ENCODE measurements at regions not wholly inside any gene's neighbourhood (a gene's known extent, or its start where the extent isn't known, plus 50 kb on each side); places are given as distances from the start of the nearest gene placed in this dataset.

DNA sequence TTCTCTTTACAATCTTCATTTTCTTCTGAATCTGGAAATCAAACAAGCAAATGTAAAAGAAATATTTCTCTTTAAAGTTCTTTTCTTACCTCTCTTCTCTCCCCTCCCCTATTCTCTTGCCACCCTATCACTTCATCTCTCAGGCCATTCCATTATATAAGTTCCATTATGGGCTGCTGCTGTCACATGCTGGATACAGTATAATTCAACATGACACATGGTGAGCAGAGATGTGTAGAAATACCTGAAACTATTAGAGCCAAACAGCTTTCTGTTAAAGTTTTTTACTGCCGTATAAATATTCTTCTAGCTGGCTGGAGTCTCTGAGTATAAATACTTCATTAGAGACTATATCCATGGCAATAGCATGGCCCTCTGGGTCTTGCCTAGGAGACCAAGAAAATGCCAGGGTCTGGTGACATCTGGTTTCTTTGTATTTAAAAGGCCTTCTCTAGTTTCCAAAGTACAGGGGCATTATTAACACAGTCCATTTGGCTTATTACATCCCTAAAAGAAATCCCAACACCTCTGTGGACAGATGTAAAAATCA is 139.6 kb downstream of the TFAP2B start:
- ChIA-PET CTCF (no interaction called here), POLR2A (ENCODE audit: low non-redundant PET) (no interaction called here)
- BruUV-seq (replicated peaks): no TSS peak
- intact Hi-C loops (cut with micrococcal nuclease; ENCODE audit: unreplicated experiment): no loop called here
- no peaks in the 10 kb centered on the region for H3K27me3 ChIP-seq (replicated peaks; ENCODE audit: insufficient read depth, low read depth, low read length, poor library complexity)
- peaks cover 15% of the 10 kb centered on the region for H3K4me1 ChIP-seq (ENCODE audit: insufficient read depth, low read length, poor library complexity, severe bottlenecking)
- no peak for TF ChIP-seq EZH2 (IDR thresholded peaks at IDR 0.05; ENCODE audit: borderline replicate concordance, low read depth, low read length, poor library complexity, severe bottlenecking)
- TF ChIP-seq, protein P1, sequence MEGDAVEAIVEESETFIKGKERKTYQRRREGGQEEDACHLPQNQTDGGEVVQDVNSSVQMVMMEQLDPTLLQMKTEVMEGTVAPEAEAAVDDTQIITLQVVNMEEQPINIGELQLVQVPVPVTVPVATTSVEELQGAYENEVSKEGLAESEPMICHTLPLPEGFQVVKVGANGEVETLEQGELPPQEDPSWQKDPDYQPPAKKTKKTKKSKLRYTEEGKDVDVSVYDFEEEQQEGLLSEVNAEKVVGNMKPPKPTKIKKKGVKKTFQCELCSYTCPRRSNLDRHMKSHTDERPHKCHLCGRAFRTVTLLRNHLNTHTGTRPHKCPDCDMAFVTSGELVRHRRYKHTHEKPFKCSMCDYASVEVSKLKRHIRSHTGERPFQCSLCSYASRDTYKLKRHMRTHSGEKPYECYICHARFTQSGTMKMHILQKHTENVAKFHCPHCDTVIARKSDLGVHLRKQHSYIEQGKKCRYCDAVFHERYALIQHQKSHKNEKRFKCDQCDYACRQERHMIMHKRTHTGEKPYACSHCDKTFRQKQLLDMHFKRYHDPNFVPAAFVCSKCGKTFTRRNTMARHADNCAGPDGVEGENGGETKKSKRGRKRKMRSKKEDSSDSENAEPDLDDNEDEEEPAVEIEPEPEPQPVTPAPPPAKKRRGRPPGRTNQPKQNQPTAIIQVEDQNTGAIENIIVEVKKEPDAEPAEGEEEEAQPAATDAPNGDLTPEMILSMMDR (conservative IDR thresholded peaks at IDR 0.05; ENCODE audit: low read depth, low read length): no peak
- H3K36me3 ChIP-seq (ENCODE audit: insufficient read depth, low read length, poor library complexity, severe bottlenecking): no peaks in the 10 kb centered on the region
- no peaks in the 10 kb centered on the region for H3K9me3 ChIP-seq (ENCODE audit: low read depth, low read length, poor library complexity, severe bottlenecking)
- no peak overlapping the region for H3K4me3 ChIP-seq (ENCODE audit: low read depth, low read length, poor library complexity, severe bottlenecking)
- DNase-seq (ENCODE audit: low spot score): no peak
- H3K27ac ChIP-seq (ENCODE audit: low read depth, low read length, poor library complexity, severe bottlenecking): no peak overlapping the region

DNA sequence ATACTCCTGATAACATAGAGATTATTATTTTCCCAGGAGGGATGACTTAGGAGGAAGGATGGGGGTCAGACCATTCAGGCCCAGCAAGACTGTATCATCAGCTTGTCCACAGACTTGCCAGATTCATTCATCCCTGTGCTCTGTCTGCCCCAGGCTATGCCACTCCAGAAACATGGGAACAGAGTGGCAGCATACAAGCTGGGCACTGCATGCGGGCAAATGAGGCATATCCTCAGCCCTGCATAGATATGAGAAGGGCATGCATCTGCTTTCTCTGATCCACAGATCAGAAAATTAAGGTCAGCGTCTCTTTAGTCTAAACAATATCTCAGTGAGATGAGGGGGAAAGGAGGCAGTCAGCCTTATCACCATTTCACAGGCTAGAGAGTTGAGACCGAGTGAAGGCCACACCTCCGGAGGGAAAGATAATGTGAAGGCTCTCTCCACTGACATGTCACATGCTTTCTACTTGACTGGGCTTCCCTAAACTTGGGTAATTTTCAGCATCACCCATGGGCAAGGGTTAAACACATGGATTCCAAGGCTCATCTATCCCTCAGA is 140.5 kb downstream of the TFAP2B start:
- Histone ChIP-seq H3K36me3 (ENCODE audit: insufficient read depth, low read length, poor library complexity, severe bottlenecking) (no peaks in the 10 kb centered on the region), H3K27me3 (replicated peaks; ENCODE audit: insufficient read depth, low read depth, low read length, poor library complexity) (no peaks in the 10 kb centered on the region), H3K27ac (ENCODE audit: low read depth, low read length, poor library complexity, severe bottlenecking) (no peak overlapping the region), H3K4me1 (ENCODE audit: insufficient read depth, low read length, poor library complexity, severe bottlenecking) (peaks cover 6% of the 10 kb centered on the region), H3K9me3 (ENCODE audit: low read depth, low read length, poor library complexity, severe bottlenecking) (no peaks in the 10 kb centered on the region), H3K4me3 (ENCODE audit: low read depth, low read length, poor library complexity, severe bottlenecking) (no peak overlapping the region)
- TF ChIP-seq, protein P1 (conservative IDR thresholded peaks at IDR 0.05; ENCODE audit: low read depth, low read length): no peak
- TF ChIP-seq EZH2 (IDR thresholded peaks at IDR 0.05; ENCODE audit: borderline replicate concordance, low read depth, low read length, poor library complexity, severe bottlenecking): no peak
- no TSS peak for BruUV-seq (replicated peaks)
- intact Hi-C loops (cut with micrococcal nuclease; ENCODE audit: unreplicated experiment): no loop called here
- no peak for DNase-seq (ENCODE audit: low spot score)
- CTCF ChIA-PET: no interaction called here
- POLR2A ChIA-PET (ENCODE audit: low non-redundant PET): no interaction called here

DNA sequence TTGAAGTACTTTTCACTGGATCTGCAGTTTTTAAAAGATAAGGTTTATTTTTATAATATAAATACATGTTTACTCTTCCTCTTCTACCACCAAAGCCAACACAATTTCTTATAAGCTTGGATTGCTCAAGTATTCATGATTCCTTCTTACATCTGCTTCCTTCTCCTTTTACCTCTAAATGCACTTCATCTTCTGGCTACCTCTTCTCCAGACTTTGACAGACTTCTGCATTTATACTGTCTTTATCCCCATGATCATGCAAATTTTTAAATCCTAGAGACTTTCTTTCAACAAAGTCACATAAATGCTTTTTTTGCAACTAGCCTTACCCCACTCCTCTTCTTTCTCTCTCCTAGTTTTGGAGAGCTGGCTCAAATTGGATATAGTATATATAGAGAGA is 142.9 kb downstream of the TFAP2B start:
- no peaks in the 10 kb centered on the region for H3K27me3 ChIP-seq (replicated peaks; ENCODE audit: insufficient read depth, low read depth, low read length, poor library complexity)
- H3K27ac ChIP-seq (ENCODE audit: low read depth, low read length, poor library complexity, severe bottlenecking): no peak overlapping the region
- POLR2A ChIA-PET (ENCODE audit: low non-redundant PET): no interaction called here
- H3K4me1 ChIP-seq (ENCODE audit: insufficient read depth, low read length, poor library complexity, severe bottlenecking): no peaks in the 10 kb centered on the region
- no peak overlapping the region for H3K4me3 ChIP-seq (ENCODE audit: low read depth, low read length, poor library complexity, severe bottlenecking)
- H3K36me3 ChIP-seq (ENCODE audit: insufficient read depth, low read length, poor library complexity, severe bottlenecking): no peaks in the 10 kb centered on the region
- BruUV-seq (replicated peaks): no TSS peak
- intact Hi-C loops (cut with micrococcal nuclease; ENCODE audit: unreplicated experiment): no loop called here
- CTCF ChIA-PET: no interaction called here
- DNase-seq (ENCODE audit: low spot score): no peak
- H3K9me3 ChIP-seq (ENCODE audit: low read depth, low read length, poor library complexity, severe bottlenecking): no peaks in the 10 kb centered on the region
- no peak for TF ChIP-seq EZH2 (IDR thresholded peaks at IDR 0.05; ENCODE audit: borderline replicate concordance, low read depth, low read length, poor library complexity, severe bottlenecking)
- TF ChIP-seq, protein P1 (conservative IDR thresholded peaks at IDR 0.05; ENCODE audit: low read depth, low read length): no peak

All from A673 (cell line).